SK-N-DZ (cell line): ENCODE measurements at regions not wholly inside any gene's neighbourhood (a gene's known extent, or its start where the extent isn't known, plus 50 kb on each side); places are given as distances from the start of the nearest gene placed in this dataset.
"Not testable (repeated sequence)": the region's sequence is repeated elsewhere in the genome, so short reads cannot be mapped to it uniquely, and the experiment has no call there.

Experiments used
- DNase-seq: peaks from one replicate; pipeline ENCODE4 v3.0.0-alpha.2; 2015; ENCODE audit warnings: low spot score

- no peak for DNase-seq
Measured at GRCh38 chr2:17363846-17364245, 154.4 kb downstream of the RAD51AP2 start.

- no peak for DNase-seq
Measured at GRCh38 chr2:17362956-17363355, 155.3 kb downstream of the RAD51AP2 start.

GRCh38 chr2:17355608-17356329 is 162.5 kb downstream of the RAD51AP2 start:
- DNase-seq, result no peak

- no peak for DNase-seq
Measured at GRCh38 chr2:17353263-17353662, 165.0 kb downstream of the RAD51AP2 start.

GRCh38 chr2:17342692-17343091 is 175.5 kb downstream of the RAD51AP2 start:
- DNase-seq, result not testable (repeated sequence)

- no peak for DNase-seq
Measured at GRCh38 chr2:17337507-17337906, 180.7 kb downstream of the RAD51AP2 start.

- DNase-seq, result no peak
Measured at GRCh38 chr2:17336458-17336857, 181.8 kb downstream of the RAD51AP2 start.

GRCh38 chr2:17334300-17334699 is 183.9 kb downstream of the RAD51AP2 start:
- no peak for DNase-seq

GRCh38 chr2:17331636-17332035 is 186.6 kb downstream of the RAD51AP2 start:
- DNase-seq, result no peak

GRCh38 chr2:17328161-17328560 is 190.1 kb downstream of the RAD51AP2 start:
- DNase-seq, result no peak

GRCh38 chr2:17327649-17328048 is 190.6 kb downstream of the RAD51AP2 start:
- no peak for DNase-seq

GRCh38 chr2:17326717-17327116 is 191.5 kb downstream of the RAD51AP2 start:
- no peak for DNase-seq

GRCh38 chr2:17323697-17324096 is 194.5 kb downstream of the RAD51AP2 start:
- no peak for DNase-seq

- DNase-seq, result no peak
Measured at GRCh38 chr2:17322461-17322860, 195.8 kb downstream of the RAD51AP2 start.

- no peak for DNase-seq
Measured at GRCh38 chr2:17319090-17319489, 199.2 kb downstream of the RAD51AP2 start.

- DNase-seq, result no peak
Measured at GRCh38 chr2:17318013-17318412, 200.2 kb downstream of the RAD51AP2 start.

- no peak for DNase-seq
Measured at GRCh38 chr2:17317439-17317976, 200.7 kb downstream of the RAD51AP2 start.

- DNase-seq, result no peak
Measured at GRCh38 chr2:17313261-17313660, 205.0 kb downstream of the RAD51AP2 start.

- DNase-seq, result no peak
Measured at GRCh38 chr2:17311771-17312511, 206.3 kb downstream of the RAD51AP2 start.

- DNase-seq, result no peak
Measured at GRCh38 chr2:17311106-17311619, 207.1 kb downstream of the RAD51AP2 start.

- DNase-seq, result peak; percentile 84
Measured at GRCh38 chr2:17309741-17310339, 208.4 kb downstream of the RAD51AP2 start.

- no peak for DNase-seq
Measured at GRCh38 chr2:17309181-17309580, 209.1 kb downstream of the RAD51AP2 start.
